ENCODE measurements at regions not wholly inside any gene's neighbourhood (a gene's known extent, or its start where the extent isn't known, plus 50 kb on each side); places are given as distances from the start of the nearest gene placed in this dataset.

- no peak for DNase-seq (ENCODE audit: low spot score)
These were observed 1064.3 kb upstream of the CDH2 start for GRCh38 chr18:29241199-29241598.

DNA sequence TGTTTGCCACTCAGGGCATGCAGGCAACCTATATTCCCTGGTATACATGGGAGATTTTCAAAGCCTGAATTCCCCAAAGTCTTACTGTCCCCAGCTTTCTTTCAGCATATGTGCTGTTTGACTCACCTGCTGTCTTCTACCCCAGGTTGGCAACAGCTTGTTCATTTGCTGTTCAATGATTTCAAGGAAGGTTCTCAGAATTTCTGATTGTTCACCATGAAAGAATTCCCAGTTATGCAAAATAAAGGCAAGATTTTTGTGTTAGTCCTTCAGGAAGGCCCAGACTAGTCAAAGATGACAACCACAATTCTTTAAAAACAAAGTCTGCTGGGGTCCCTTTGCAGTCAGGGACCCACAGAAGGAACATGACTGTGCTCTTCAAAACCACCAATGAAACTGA is 1057.8 kb upstream of the CDH2 start:
- no peak for DNase-seq (ENCODE audit: low spot score)

GRCh38 chr18:29226213-29226612 is 1049.3 kb upstream of the CDH2 start:
- no peak for DNase-seq (ENCODE audit: low spot score)

DNA sequence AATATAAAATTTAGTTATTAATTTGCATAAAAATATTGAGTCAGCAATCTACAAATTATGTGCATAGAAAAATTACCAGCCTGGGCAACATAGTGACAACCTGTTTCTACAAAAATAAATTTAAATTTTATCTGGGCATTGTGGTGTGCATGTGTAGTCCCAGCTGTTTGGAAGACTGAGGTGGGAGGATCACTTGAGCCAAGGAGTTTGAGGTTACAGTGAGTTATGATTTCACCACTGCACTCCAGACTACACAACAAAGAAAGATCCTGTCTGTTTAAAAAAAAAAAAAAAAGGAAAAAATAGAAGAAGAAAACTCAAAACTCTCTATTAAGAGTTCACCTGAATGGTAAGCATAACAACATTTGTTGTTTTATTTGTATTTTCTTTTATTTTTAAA is 1048.4 kb upstream of the CDH2 start:
- no peak for DNase-seq (ENCODE audit: low spot score)

- DNase-seq (ENCODE audit: low spot score), result no peak
These were observed 1041.2 kb upstream of the CDH2 start for GRCh38 chr18:29218091-29218490.

GRCh38 chr18:29217124-29217915 is 1040.4 kb upstream of the CDH2 start:
- DNase-seq (ENCODE audit: low spot score), result no peak

DNA sequence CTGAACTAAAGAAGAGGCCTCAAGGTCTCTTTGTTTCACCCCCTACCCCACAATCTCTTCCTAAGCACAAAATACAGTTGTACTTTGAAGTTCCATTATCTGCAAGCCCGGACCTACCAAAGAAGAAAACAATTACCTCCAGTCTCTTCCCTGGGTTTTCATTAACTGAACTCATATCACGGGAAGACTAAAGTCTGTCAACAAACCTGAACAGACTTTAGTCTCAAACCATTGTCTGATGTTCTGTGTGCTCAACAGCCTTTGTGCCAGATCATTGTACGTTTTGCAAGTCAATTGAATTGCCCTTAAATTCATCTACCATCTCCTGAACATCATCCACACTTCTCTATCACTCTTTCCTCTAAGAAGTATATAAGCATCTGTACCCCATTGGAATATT is 1021.9 kb upstream of the CDH2 start:
- no peak for DNase-seq (ENCODE audit: low spot score)

GRCh38 chr18:29196307-29196706 is 1019.4 kb upstream of the CDH2 start:
- no peak for DNase-seq (ENCODE audit: low spot score)

- DNase-seq (ENCODE audit: low spot score), result no peak
These were observed 1014.3 kb upstream of the CDH2 start for GRCh38 chr18:29191263-29191662.

GRCh38 chr18:29188760-29189159 is 1011.8 kb upstream of the CDH2 start:
- no peak for DNase-seq (ENCODE audit: low spot score)

- DNase-seq (ENCODE audit: low spot score), result no peak
These were observed 1008.9 kb upstream of the CDH2 start for GRCh38 chr18:29185801-29186200.

GRCh38 chr18:29184654-29185053 is 1007.7 kb upstream of the CDH2 start:
- DNase-seq (ENCODE audit: low spot score), result no peak

GRCh38 chr18:29181151-29181901 is 1004.4 kb upstream of the CDH2 start:
- DNase-seq (ENCODE audit: low spot score), result no peak

DNA sequence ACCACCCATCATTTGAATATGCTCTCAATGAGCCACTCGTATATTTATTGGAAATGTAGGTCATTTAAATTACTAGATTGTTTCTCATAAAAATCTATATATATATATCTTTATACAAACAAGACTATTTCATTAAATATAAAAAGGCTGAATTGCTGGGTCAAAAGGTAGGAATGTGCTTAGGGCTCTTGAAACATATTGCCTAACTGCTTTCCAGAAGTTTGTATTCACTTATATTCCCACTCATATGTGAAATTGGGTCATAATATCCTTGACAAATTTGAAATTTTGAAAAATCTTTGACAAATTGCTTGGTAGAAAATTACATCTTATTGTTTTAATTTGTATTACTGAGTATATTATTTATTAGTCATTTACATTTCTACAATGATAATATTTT is 999.8 kb upstream of the CDH2 start:
- no peak for DNase-seq (ENCODE audit: low spot score)

DNA sequence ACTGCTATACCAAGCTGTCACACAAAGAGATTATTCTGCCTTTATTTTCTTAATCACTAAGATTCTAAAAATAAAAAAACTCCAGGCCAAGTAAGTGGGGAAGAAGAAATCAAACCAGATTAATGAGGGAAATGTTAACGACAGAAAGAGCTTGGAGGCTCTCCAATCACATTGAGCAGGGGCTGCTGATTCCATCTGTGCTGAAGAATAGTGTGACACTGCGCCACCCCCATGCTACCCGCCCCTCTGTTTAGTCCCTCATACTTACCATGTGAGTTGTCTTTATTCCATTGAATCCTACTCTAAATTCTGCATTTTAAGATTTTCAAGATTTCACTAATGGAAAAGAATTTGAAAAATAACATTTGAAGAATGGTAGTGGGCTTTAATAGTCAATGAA is 998.0 kb upstream of the CDH2 start:
- no peak for DNase-seq (ENCODE audit: low spot score)

GRCh38 chr18:29172756-29173067 is 995.8 kb upstream of the CDH2 start:
- DNase-seq (ENCODE audit: low spot score), result no peak

GRCh38 chr18:29171892-29172755 is 995.2 kb upstream of the CDH2 start:
- no peak for DNase-seq (ENCODE audit: low spot score)

DNA sequence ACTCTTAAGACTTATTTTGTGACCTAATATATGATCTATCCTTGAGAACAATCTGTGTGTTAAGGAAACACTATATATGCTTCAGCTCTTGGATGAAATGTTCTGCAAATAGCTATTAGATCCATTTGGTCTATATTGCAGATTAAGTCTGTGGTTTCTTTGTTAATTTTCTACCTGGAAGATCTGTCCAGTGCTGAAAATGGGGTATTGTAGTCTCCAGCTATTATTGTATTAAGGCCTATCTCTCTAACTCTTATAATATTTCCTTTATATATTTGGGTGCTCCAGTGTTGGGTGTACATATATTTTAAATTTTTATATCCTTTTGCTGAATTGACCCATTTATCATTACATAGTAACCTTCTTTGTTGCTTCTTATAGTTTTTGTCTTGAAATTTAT is 992.7 kb upstream of the CDH2 start:
- no peak for DNase-seq (ENCODE audit: low spot score)

DNA sequence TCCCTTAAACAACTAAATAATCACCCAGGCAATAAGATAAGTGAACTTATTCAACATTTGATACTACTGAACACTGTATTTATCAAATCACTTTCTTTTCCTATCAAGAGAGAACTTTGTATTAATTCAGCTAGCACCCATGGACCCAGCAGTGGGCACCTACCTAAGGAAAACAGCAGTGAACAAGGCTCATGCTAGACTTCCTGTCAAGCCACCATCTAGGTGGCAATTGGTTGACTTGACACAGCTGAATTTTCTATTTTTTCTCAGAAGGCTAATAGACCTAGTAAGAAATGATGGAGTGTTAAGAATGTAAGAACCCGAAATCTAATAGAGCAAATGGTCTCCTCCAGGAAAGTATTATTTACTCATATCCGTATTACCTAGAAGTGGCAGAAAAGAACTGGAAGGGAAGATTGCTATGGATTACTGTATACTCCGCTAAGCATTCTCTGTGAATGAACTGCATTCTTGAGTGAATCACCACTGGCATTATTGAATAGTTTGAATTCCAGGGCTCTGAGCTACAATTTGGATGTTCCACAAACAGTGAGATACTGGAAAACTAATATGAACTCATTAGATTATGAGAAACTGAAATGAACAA is 988.2 kb upstream of the CDH2 start:
- no peak for DNase-seq (ENCODE audit: low spot score)

- DNase-seq (ENCODE audit: low spot score), result no peak
These were observed 987.2 kb upstream of the CDH2 start for GRCh38 chr18:29164020-29164706.

- DNase-seq (ENCODE audit: low spot score), result no peak
These were observed 986.7 kb upstream of the CDH2 start for GRCh38 chr18:29163596-29163995.

DNA sequence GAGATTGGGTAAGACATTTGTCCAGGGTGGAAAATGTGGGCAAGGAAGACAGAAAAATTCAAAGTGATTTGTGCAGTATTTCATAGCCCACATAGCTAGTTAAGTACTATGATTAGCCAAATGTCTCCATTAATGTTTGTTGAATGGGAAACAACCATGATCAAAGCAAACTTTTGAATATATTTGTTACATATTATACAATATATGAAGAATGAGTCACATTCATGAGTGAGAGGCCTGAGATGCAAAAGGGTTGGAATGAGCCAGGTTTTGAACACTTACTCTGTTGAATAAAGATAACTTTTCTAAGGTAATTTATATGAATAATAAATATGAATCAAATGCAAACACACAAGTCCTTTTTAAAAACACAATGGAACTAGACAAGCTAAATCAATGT is 984.5 kb upstream of the CDH2 start:
- DNase-seq (ENCODE audit: low spot score), result no peak
